Large intestine (tissue), 3 donors: ENCODE measurements at regions not wholly inside any gene's neighbourhood (a gene's known extent, or its start where the extent isn't known, plus 50 kb on each side); places are given as distances from the start of the nearest gene placed in this dataset.

Experiments
- DNase-seq, 2 donors: peaks; one replicate each; pipeline versions ENCODE4 v3.0.0 to v3.0.0-alpha.2; 2013
- H3K27ac ChIP-seq: one replicate; pipeline ENCODE4 v1.5.1; 2013; ENCODE audit warnings: low read length
- H3K27me3 ChIP-seq: 2 replicates; pipeline ENCODE4 v1.6.1; 2013; ENCODE audit warnings: low read length; ENCODE audit not compliant: control insufficient read depth, insufficient read depth
- H3K36me3 ChIP-seq: 2 replicates; pipeline ENCODE4 v1.6.1; 2013; ENCODE audit warnings: low read length; ENCODE audit not compliant: control insufficient read depth, insufficient read depth
- H3K4me1 ChIP-seq: one replicate; pipeline ENCODE4 v1.6.1; 2013; ENCODE audit warnings: low read length; ENCODE audit not compliant: control insufficient read depth, insufficient read depth
- H3K4me3 ChIP-seq: one replicate; pipeline ENCODE4 v1.5.1; 2013; ENCODE audit warnings: low read length
- H3K9me3 ChIP-seq: one replicate; pipeline ENCODE4 v1.6.1; 2013; ENCODE audit warnings: mild to moderate bottlenecking, low read depth, low read length, moderate library complexity; ENCODE audit not compliant: control insufficient read depth
- WGBS: methylation state at CpG from one replicate; pipeline ENCODE4 v1.1.5; 2013; ENCODE audit warnings: low lambda C conversion rate; ENCODE audit not compliant: insufficient coverage; 5-methylcytosine and 5-hydroxymethylcytosine counted together

GRCh38 chr5:143537056-143537455 lies 133.6 kb upstream of the NR3C1 start:
- Histone ChIP-seq H3K4me1 (no peaks in the 10 kb centered on the region), H3K9me3 (peaks cover 4% of the 10 kb centered on the region), H3K27ac (no peak overlapping the region), H3K36me3 (no peaks in the 10 kb centered on the region), H3K27me3 (no peaks in the 10 kb centered on the region), H3K4me3 (no peak overlapping the region)
- DNase-seq: no peak
- no CpG with 5 or more reads among the region's 2 CpGs for WGBS

DNA sequence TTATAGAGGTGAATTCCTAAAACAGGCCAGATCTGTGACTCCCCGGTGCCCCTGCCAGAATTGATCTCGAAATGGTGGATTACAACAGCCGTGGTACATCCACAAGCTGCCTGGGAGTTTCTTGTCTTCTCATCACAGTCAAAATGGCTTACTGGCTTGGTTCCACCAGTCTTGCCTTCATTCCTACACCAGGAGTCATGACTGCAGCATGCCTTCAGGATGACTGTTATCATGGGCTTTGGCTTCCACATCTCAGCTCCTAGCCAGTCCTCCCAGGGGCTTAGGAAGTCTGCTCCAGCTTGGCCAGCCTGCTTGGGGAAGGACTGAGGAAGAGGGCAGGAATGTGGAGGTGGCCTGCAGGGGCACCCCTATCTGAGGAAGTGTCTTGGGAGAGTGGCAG lies 132.9 kb upstream of the NR3C1 start:
- no peaks in the 10 kb centered on the region for H3K36me3 ChIP-seq
- H3K27me3 ChIP-seq: no peaks in the 10 kb centered on the region
- DNase-seq: no peak
- peaks cover 4% of the 10 kb centered on the region for H3K9me3 ChIP-seq
- no peak overlapping the region for H3K27ac ChIP-seq
- H3K4me1 ChIP-seq: no peaks in the 10 kb centered on the region
- H3K4me3 ChIP-seq: no peak overlapping the region
- no CpG with 5 or more reads among the region's 3 CpGs for WGBS

DNA sequence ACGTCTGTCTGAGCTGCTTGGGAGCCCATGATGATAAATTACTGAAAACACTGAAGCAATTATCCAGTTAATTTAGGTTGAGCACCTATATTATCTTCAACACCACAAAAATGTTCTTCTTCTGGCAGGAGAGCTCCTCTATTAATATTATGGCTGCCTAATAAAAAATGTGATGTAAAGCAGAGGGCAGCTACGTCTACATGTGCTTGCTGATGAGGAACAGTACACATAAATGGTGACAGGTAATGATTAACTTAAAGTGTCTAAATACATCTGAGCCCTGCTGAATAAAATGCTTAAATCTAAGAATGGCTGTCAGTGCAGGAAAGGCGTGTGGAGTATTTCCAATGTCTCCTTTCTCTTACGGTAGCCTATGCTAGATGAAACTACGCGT lies 131.3 kb upstream of the NR3C1 start:
- 100% methylated on average over 1 of the region's 6 CpGs for WGBS
- no peak for DNase-seq

DNA sequence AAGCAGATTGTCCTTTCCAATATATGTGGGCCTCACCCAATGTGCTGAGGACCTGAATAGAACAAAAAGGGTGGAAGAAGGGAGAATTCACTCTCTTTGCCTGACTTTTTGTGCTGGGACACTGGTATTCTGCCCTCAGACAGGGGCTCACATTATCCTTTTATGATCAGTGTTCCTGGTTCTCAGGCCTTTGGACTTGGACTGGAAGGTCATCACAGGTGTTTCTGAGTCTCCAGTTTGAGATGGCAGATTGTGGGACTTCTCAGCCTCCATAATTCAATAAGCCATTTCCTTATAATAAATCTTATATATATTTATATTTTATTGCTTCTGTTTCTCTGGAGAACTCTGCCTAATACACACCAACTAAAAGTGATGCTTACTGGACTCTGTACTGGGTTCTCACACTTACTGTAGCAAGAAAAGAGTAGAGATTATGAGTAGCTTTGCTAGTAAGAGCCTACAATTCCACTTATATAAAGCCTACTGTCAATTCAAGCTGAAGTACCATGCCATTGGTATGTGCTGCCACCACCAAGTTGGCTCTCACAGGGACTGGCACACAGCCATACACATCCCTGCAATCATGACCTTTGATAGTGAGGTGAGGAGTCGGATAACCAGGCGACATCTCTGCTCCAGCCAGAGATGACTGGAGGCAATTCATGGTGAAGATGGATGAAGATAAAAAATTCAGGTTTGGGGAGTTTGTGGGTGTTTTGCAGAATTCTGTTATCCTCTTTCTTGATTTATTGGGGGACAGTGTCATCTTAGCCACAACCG lies 130.7 kb upstream of the NR3C1 start:
- no peaks in the 10 kb centered on the region for H3K4me1 ChIP-seq
- DNase-seq: no peak
- no peaks in the 10 kb centered on the region for H3K36me3 ChIP-seq
- H3K9me3 ChIP-seq: peaks cover 4% of the 10 kb centered on the region
- no peak overlapping the region for H3K4me3 ChIP-seq
- H3K27me3 ChIP-seq: no peaks in the 10 kb centered on the region
- no peak overlapping the region for H3K27ac ChIP-seq
- WGBS: no CpG with 5 or more reads among the region's 3 CpGs

More for the DNA sequence above, 131.3 kb upstream of the NR3C1 start:
- no peaks in the 10 kb centered on the region for H3K4me1 ChIP-seq
- H3K27ac ChIP-seq: no peak overlapping the region
- no peak overlapping the region for H3K4me3 ChIP-seq
- no peaks in the 10 kb centered on the region for H3K27me3 ChIP-seq
- no peaks in the 10 kb centered on the region for H3K36me3 ChIP-seq
- peaks cover 4% of the 10 kb centered on the region for H3K9me3 ChIP-seq

- no peak overlapping the region for H3K4me3 ChIP-seq
- H3K4me1 ChIP-seq: no peaks in the 10 kb centered on the region
- no peaks in the 10 kb centered on the region for H3K27me3 ChIP-seq
- WGBS: no CpG with 5 or more reads among the region's 3 CpGs
- no peak for DNase-seq
- H3K9me3 ChIP-seq: peaks cover 2% of the 10 kb centered on the region
- no peak overlapping the region for H3K27ac ChIP-seq
- no peaks in the 10 kb centered on the region for H3K36me3 ChIP-seq
These were observed 130.0 kb upstream of the NR3C1 start for GRCh38 chr5:143533475-143533874.

- H3K36me3 ChIP-seq: no peaks in the 10 kb centered on the region
- DNase-seq: peak in 1 of 2 donors; percentile 30
- H3K27me3 ChIP-seq: no peaks in the 10 kb centered on the region
- H3K4me3 ChIP-seq: no peak overlapping the region
- H3K9me3 ChIP-seq: no peaks in the 10 kb centered on the region
- no CpG with 5 or more reads among the region's 4 CpGs for WGBS
- H3K27ac ChIP-seq: no peak overlapping the region
- H3K4me1 ChIP-seq: no peaks in the 10 kb centered on the region
These were observed 124.3 kb upstream of the NR3C1 start for GRCh38 chr5:143527808-143528207.

DNA sequence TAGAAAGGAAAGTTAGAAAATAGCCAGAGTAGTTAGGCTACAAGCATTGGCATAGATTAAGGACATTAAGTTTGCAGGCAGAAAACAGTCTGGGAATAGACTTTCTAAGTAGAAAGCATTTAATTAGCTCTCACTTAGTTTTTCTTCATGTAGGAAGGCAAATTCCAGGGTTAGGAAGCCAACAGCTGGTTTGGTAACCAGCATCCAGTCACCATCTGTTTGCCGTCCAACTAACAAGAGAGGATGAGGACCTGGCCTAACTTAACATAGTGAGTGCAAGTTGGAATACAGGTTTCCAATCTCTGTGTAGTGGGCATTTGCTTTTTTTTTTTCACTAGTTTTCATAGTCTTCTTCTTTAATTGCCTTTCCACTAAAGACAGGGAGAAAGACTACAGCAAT lies 121.7 kb upstream of the NR3C1 start:
- H3K4me3 ChIP-seq: no peak overlapping the region
- no CpG with 5 or more reads among the region's 1 CpG for WGBS
- no peaks in the 10 kb centered on the region for H3K27me3 ChIP-seq

GRCh38 chr5:143524338-143524945 lies 121.0 kb upstream of the NR3C1 start:
- Histone ChIP-seq H3K9me3 (no peaks in the 10 kb centered on the region), H3K4me1 (no peaks in the 10 kb centered on the region), H3K36me3 (no peaks in the 10 kb centered on the region), H3K27me3 (no peaks in the 10 kb centered on the region), H3K4me3 (no peak overlapping the region), H3K27ac (no peak overlapping the region)
- DNase-seq: no peak
- 86% methylated on average over 1 of the region's 2 CpGs for WGBS

More for the DNA sequence above, 121.7 kb upstream of the NR3C1 start:
- no peaks in the 10 kb centered on the region for H3K36me3 ChIP-seq
- H3K4me1 ChIP-seq: no peaks in the 10 kb centered on the region
- no peak for DNase-seq
- no peak overlapping the region for H3K27ac ChIP-seq
- H3K9me3 ChIP-seq: no peaks in the 10 kb centered on the region

DNA sequence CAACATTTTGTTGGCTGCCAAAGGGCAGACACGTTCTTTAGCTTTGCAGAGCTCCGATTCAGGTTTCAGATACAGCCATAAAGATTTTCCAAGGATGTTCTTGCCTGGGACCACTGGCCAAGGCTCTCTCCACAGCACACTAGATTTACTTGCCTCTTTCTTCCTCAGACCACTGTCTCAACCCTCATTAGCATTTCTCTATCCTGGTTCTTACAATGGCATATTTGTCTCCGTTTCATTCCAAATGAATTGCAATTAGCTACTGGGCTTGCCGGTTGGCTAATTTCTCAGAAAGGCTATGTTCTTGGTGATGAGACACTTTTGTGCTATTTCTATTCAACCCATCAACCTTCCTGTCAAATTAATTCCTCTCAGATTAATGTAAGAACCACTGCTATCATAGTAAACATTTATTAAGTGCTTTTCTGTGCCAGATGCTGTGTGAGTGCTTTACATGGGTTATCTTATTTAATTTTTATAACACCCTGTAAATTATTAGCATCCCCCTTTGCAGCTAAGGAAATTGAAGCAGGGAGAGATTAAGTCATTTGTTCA lies 118.4 kb upstream of the NR3C1 start:
- H3K4me3 ChIP-seq: no peak overlapping the region
- no peak overlapping the region for H3K27ac ChIP-seq
- 50% methylated on average over 2 of the region's 4 CpGs for WGBS
- H3K36me3 ChIP-seq: no peaks in the 10 kb centered on the region
- H3K9me3 ChIP-seq: no peaks in the 10 kb centered on the region
- H3K4me1 ChIP-seq: no peaks in the 10 kb centered on the region
- no peaks in the 10 kb centered on the region for H3K27me3 ChIP-seq
- DNase-seq: peak in 1 of 2 donors; percentile 36

- Histone ChIP-seq H3K27ac (no peak overlapping the region), H3K9me3 (no peaks in the 10 kb centered on the region), H3K36me3 (no peaks in the 10 kb centered on the region), H3K4me1 (no peaks in the 10 kb centered on the region), H3K27me3 (no peaks in the 10 kb centered on the region), H3K4me3 (no peak overlapping the region)
- 60% methylated on average over 2 of the region's 4 CpGs for WGBS
- DNase-seq: no peak
These were observed 117.7 kb upstream of the NR3C1 start for GRCh38 chr5:143521141-143521540.
